Head of caudate nucleus (tissue), 42 donors: ENCODE measurements at regions not wholly inside any gene's neighbourhood (a gene's known extent, or its start where the extent isn't known, plus 50 kb on each side); places are given as distances from the start of the nearest gene placed in this dataset.
"Not testable (repeated sequence)": the region's sequence is repeated elsewhere in the genome, so short reads cannot be mapped to it uniquely, and the experiment has no call there.

Experiments
- DNase-seq, 42 donors: peaks; one replicate each; pipeline versions ENCODE4 v3.0.0 to v3.0.0-alpha.2; 2020 to 2021; ENCODE audit warnings: mixed read lengths in 7 of 42
- intact Hi-C: fragments of 100-400 bp; cut with DNase I; formaldehyde crosslinking; loops from one replicate; pipeline ENCODE4 v1.15.0; 2022

DNA sequence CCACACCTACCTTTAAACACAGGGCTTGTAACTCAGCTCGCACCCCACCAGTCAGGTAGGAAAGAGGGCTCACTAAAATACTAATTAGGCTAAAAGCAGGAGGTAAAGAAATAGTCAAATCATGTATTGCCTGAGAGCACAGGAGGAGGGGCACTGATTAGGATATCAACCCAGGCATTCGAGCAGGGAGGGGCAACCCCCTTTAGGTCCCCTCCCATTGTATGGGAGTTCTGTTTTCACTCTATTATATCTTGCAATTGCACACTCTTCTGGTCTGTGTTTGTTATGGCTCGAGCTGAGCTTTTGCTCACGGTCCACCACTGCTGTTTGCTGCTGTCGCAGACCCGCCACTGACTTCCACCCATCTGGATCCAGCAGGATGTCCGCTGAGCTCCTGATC lies 657.2 kb downstream of the PRIM2 start:
- no peak for DNase-seq
- intact Hi-C loops, result no loop called here

GRCh38 chr6:57975127-57975526 lies 657.7 kb downstream of the PRIM2 start:
- DNase-seq, intact Hi-C loops: not testable (repeated sequence)

- intact Hi-C loops, DNase-seq: not testable (repeated sequence)
Observed at GRCh38 chr6:57976371-57976770, 658.9 kb downstream of the PRIM2 start.

GRCh38 chr6:57983603-57984002 lies 666.2 kb downstream of the PRIM2 start:
- intact Hi-C loops, DNase-seq: not testable (repeated sequence)

GRCh38 chr6:57984575-57984974 lies 667.1 kb downstream of the PRIM2 start:
- intact Hi-C loops, DNase-seq: not testable (repeated sequence)

DNA sequence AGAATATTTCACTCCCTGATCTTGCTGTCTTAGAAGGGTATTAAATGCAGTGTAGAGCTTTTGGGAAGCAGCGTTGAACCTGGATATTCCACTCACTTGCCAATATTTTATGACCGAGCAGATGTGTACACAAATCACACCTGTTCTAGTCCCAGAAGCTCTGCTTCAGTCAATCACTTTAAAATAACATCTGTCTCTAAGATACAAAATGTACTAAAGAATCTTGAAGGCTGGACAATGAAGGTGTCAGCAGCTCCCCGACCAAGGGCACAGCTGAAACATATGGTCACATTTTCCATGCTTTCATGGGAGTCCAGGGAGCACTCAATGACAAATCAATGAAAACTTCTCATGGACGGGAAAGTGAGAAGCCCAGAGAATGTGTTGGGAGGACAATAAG lies 668.3 kb downstream of the PRIM2 start:
- DNase-seq, intact Hi-C loops: not testable (repeated sequence)

GRCh38 chr6:57986584-57986983 lies 669.2 kb downstream of the PRIM2 start:
- DNase-seq, intact Hi-C loops: not testable (repeated sequence)

GRCh38 chr6:57989520-57990080 lies 672.2 kb downstream of the PRIM2 start:
- intact Hi-C loops, DNase-seq: not testable (repeated sequence)

GRCh38 chr6:57998858-57999619 lies 681.6 kb downstream of the PRIM2 start:
- intact Hi-C loops, result not testable (repeated sequence)

DNA sequence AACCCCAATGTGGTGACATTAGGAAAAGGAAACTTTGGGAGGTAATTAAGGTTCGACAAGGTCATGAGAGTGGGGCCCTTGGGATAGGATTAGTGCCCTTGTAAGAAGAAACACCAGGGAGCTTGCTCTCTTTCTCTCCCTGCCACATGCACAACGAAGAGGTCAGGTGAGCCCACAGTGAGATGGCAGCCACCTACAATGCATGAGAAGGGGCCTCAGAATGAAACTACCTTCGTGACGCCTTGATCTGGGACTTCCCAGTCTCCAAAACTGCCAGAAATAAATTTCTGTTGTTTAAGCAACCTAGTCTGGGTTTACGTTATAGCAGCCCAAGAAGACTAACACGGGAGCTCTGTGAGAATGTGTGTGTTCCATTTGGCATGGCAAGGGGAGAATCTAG lies 682.8 kb downstream of the PRIM2 start:
- intact Hi-C loops, DNase-seq: not testable (repeated sequence)

More at GRCh38 chr6:57998858-57999619, 681.6 kb downstream of the PRIM2 start:
- DNase-seq, result not testable (repeated sequence)

- intact Hi-C loops, DNase-seq: not testable (repeated sequence)
Observed at GRCh38 chr6:58003417-58004167, 686.2 kb downstream of the PRIM2 start.

- DNase-seq, intact Hi-C loops: not testable (repeated sequence)
Observed at GRCh38 chr6:58007334-58008000, 690.0 kb downstream of the PRIM2 start.

DNA sequence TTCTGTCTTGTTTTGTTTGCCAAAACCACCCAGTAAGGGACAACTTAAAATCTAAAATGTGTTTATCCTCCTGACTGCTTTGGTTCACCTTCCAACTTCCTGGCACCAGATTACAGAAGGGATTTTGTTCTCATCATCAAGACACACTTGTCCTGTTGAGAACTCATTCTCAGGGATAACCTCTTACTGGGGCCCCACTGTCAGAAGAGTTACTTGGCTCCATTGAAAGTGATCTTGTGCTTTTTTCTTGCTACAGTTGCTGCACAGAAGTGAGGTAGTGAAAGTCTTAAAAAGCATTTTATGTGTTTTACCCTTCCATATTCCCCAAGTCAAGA lies 690.5 kb downstream of the PRIM2 start:
- DNase-seq, intact Hi-C loops: not testable (repeated sequence)

GRCh38 chr6:58011954-58012600 lies 694.6 kb downstream of the PRIM2 start:
- peak in 19 of 42 donors; percentile 1 to 47 (median 15) for DNase-seq
- intact Hi-C loops, result not testable (repeated sequence)

GRCh38 chr6:58016614-58017013 lies 699.2 kb downstream of the PRIM2 start:
- DNase-seq, intact Hi-C loops: not testable (repeated sequence)

DNA sequence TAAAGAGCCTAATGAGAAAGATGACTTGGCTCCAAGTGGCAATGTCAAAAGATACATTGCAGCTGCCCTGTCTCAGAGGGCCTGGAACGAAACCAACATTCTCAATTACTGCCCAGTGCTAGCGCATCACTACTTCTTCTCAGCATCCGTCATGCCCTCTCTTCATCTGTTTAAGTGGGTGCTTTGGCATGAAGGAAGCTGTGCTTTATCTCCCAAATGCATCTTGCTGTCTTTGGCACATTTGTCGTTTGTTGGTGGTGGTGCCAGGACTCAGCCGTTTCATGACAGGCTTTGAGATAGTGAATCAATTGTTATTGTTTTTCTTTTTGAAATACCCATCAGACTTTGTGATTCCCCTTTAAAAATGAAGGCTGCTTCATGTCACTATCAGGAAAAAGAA lies 710.8 kb downstream of the PRIM2 start:
- DNase-seq, result peak in 10 of 42 donors; percentile 1 to 42 (median 8)
- intact Hi-C loops, result not testable (repeated sequence)

- DNase-seq, intact Hi-C loops: not testable (repeated sequence)
Observed at GRCh38 chr6:58038213-58038612, 720.8 kb downstream of the PRIM2 start.

DNA sequence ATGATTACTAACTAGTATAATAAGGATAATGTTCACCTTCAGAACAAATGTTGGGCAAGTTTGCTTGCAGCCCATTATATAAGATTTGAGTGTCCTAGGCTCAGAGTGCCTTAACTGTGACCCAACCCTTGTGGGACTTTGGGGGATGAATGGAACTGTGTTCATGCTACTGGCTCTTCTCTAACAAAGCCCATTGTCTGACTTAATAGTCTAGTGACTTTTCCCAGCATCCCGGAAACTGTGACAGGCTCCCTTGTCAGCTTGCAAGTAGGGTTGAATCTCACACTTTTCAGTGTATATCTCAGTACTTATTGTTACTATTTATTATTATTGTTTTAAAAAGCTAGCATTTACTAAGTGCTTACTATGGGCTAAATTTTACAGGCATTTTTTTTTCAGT lies 729.2 kb downstream of the PRIM2 start:
- intact Hi-C loops, result not testable (repeated sequence)
- peak in 2 of 42 donors; percentile 33 to 64 for DNase-seq

DNA sequence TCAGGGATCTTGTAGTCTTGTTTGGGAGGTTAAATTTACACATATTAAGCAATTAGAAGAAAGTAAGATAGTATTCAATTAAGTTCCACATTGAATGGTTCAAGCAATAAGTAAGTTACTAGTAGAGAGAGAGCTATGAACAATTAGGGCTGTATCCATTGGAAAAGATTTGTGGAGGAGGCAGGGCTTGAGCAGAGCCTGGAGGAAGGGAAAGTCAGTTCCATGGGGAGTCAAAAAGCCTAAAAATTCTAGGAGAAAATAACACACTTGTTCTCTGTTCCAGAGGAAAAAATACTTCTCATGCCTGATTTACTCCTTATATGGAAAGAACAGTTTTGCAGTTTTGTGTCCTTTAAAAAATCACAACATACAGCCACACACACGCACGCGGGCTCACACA lies 730.0 kb downstream of the PRIM2 start:
- DNase-seq, intact Hi-C loops: not testable (repeated sequence)
